ENCODE measurements at regions not wholly inside any gene's neighbourhood (a gene's known extent, or its start where the extent isn't known, plus 50 kb on each side); places are given as distances from the start of the nearest gene placed in this dataset.
"Not testable (repeated sequence)": the region's sequence is repeated elsewhere in the genome, so short reads cannot be mapped to it uniquely, and the experiment has no call there.

GRCh38 chr11:89616999-89617602 is 93.0 kb upstream of the TRIM77 start:
- not testable (repeated sequence) for H3K9me3 ChIP-seq, H3K27ac ChIP-seq, DNase-seq, H3K4me1 ChIP-seq, H3K36me3 ChIP-seq, H3K27me3 ChIP-seq, H3K4me3 ChIP-seq
- 46 to 57% methylated on average over 1 of the region's 1 CpG for WGBS, 2 donors
- ATAC-seq, result peak in 5 of 8 donors; percentile 34 to 61 (median 55)
- TF ChIP-seq, protein P1, sequence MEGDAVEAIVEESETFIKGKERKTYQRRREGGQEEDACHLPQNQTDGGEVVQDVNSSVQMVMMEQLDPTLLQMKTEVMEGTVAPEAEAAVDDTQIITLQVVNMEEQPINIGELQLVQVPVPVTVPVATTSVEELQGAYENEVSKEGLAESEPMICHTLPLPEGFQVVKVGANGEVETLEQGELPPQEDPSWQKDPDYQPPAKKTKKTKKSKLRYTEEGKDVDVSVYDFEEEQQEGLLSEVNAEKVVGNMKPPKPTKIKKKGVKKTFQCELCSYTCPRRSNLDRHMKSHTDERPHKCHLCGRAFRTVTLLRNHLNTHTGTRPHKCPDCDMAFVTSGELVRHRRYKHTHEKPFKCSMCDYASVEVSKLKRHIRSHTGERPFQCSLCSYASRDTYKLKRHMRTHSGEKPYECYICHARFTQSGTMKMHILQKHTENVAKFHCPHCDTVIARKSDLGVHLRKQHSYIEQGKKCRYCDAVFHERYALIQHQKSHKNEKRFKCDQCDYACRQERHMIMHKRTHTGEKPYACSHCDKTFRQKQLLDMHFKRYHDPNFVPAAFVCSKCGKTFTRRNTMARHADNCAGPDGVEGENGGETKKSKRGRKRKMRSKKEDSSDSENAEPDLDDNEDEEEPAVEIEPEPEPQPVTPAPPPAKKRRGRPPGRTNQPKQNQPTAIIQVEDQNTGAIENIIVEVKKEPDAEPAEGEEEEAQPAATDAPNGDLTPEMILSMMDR (IDR thresholded peaks at IDR 0.05), result peak in 8 of 9 donors; percentile 30 to 61 (median 47)
- intact Hi-C loops (cut with DNase I), result loop anchor here in 7 of 10 donors (10.0 kb wide), 2 partner anchors 282 to 522 kb away; no protein-coding TSS in a partner anchor

GRCh38 chr11:89620721-89621120 is 89.4 kb upstream of the TRIM77 start:
- not testable (repeated sequence) for DNase-seq, ATAC-seq, H3K4me1 ChIP-seq, H3K36me3 ChIP-seq, H3K4me3 ChIP-seq, H3K27me3 ChIP-seq, H3K27ac ChIP-seq, H3K9me3 ChIP-seq
- WGBS, 2 donors, result 74 to 92% methylated on average over 3 of the region's 3 CpGs
- intact Hi-C loops (cut with DNase I), result loop anchor here in 1 of 10 donors (2.0 kb wide), 1 partner anchor 526 kb away; no protein-coding TSS in a partner anchor

DNA sequence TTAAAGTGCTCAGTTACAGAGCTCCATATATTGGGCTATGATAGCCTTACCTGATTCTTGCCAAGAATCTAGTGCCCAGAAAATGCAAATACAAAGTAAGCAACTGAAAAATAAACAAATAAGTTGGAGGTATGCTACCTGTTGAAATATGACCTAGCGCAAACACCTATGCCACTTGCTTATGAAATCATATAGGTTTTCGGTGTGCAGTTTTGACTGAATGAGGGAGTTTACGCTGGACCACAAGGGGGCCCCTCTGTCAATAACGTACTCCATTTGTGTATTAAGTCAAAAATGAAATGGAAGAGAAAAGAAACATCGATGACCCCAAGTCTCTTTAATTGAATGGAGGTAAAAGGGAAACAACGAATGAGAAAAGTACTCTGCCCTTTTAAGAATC is 84.9 kb upstream of the TRIM77 start:
- H3K9me3 ChIP-seq, result no peaks in the 10 kb centered on the region
- no peaks in the 10 kb centered on the region for H3K4me1 ChIP-seq
- ATAC-seq, result no peak
- TF ChIP-seq, protein P1 (IDR thresholded peaks at IDR 0.05), result no peak
- 80 to 82% methylated on average over 6 of the region's 6 CpGs for WGBS, 2 donors
- H3K36me3 ChIP-seq, result no peaks in the 10 kb centered on the region
- no peak for DNase-seq
- intact Hi-C loops (cut with DNase I), result no loop called here
- no peak overlapping the region for H3K27ac ChIP-seq
- H3K4me3 ChIP-seq, result no peak overlapping the region
- H3K27me3 ChIP-seq, result no peaks in the 10 kb centered on the region

- peaks cover 0 to 4% (median 0%) of the 10 kb centered on the region in 7 donors for H3K27me3 ChIP-seq
- no peak overlapping the region for H3K4me3 ChIP-seq
- no peaks in the 10 kb centered on the region for H3K36me3 ChIP-seq
- ATAC-seq, result no peak
- no peaks in the 10 kb centered on the region for H3K4me1 ChIP-seq
- TF ChIP-seq, protein P1 (IDR thresholded peaks at IDR 0.05), result no peak
- intact Hi-C loops (cut with DNase I), result no loop called here
- H3K27ac ChIP-seq, result no peak overlapping the region
- no peaks in the 10 kb centered on the region for H3K9me3 ChIP-seq
- no peak for DNase-seq
Observed at GRCh38 chr11:89626366-89626765, 83.7 kb upstream of the TRIM77 start.

DNA sequence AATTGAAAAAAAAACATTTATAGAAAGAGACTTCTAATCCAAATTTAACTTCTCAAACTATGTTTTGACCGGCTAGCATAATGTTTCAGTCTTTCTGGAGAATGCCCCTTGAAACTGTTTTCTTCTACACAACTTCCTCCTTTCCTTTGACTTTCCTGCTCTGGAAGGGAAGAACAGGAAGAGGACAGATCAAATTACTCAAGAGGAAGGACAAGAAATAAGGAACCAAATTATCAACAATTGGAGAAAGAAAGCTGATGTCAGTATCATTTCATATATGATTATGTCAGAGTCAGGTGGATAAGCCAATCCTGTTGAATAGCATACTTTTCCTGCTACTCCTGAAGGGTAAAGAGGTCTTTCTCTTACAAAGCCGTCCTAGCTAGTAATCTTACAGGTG is 83.2 kb upstream of the TRIM77 start:
- 72 to 87% methylated on average over 2 of the region's 2 CpGs for WGBS, 2 donors
- intact Hi-C loops (cut with DNase I); H3K4me1 ChIP-seq: not testable (repeated sequence)

More for the DNA sequence above, 83.2 kb upstream of the TRIM77 start:
- not testable (repeated sequence) for H3K4me3 ChIP-seq, H3K27me3 ChIP-seq, DNase-seq, H3K9me3 ChIP-seq, ATAC-seq, H3K27ac ChIP-seq, H3K36me3 ChIP-seq

Data from heart right ventricle (tissue), 16 donors.